HG02610 (cell line): ENCODE measurements at regions not wholly inside any gene's neighbourhood (a gene's known extent, or its start where the extent isn't known, plus 50 kb on each side); places are given as distances from the start of the nearest gene placed in this dataset.
"Not testable (repeated sequence)": the region's sequence is repeated elsewhere in the genome, so short reads cannot be mapped to it uniquely, and the experiment has no call there.

Experiments used
- ATAC-seq: cut with Tn5 transposase; IDR thresholded peaks from one replicate; pipeline ENCODE4 v1.9.1; 2021; ENCODE audit warnings: mild to moderate bottlenecking, moderate library complexity; ENCODE audit not compliant: unreplicated experiment

DNA sequence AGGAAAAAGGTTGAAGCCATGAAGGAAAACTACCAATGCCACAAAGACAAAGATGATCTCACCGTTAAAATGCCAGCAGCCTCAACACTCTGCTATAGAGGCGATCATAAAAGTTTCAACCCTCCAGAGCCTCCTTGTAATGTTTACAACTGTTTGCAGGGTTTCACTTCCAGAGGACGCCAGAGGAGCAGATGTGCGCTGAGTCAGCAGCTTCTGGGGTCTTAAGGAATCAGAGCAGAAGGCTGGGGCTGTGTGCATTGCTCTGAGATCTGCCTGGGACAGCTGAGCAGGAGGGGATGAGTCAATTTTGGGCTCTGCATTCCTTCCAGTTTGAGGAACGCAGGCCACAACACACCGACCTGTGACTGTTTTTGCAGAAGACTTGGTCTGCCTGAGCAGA, 98.3 kb downstream of the TMEM130 start:
- ATAC-seq: no peak

DNA sequence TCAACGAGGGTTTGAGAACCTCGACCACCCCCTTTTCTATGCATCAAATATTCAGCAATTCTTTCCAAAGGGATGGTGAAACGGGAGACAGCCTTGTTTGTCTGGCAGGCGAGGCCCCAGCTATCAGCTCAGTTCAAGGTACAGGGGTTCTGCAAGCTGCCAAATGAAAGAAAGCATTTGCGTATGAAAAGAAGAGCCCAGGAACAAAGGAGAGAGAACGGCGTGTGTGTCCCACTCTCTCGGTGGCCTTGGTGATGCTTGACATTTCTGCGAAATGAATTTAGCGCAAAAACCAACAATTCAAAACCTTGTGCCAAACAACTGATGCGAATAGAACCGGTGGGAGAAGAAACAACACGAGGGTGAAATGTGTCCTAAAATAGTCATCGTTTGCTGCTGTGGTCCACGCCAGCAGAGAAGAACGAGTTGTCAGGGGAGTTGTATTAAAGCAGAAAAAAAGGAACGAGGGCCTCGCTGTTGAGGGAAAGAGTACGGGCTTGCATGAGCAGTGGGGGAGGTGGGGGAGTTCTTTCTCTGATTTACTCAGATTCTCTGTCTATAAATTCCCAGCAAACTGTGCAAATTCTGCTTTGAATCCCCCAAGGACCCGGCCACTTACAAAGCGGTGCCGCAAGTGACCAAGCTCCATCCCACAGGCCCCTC, 97.7 kb downstream of the TMEM130 start:
- ATAC-seq: no peak

DNA sequence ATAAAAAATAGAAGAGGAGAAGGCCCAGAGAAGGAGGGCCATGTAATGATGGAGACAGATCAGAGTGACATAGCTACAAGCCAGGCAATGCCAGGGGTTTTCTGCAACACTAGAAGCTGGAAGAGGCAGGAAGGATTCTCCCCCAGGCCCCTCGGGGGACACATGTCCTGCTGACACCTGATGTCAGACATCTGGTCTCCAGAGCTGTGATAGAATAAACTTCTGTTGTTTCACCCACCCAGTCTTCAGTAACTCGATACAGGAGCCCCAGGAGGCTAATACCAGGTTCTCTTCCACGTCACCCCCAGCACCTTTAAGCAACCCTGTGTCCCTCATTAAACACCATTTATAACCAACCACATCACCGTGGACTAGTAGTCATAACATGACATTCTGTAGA, 94.9 kb downstream of the TMEM130 start:
- no peak for ATAC-seq

DNA sequence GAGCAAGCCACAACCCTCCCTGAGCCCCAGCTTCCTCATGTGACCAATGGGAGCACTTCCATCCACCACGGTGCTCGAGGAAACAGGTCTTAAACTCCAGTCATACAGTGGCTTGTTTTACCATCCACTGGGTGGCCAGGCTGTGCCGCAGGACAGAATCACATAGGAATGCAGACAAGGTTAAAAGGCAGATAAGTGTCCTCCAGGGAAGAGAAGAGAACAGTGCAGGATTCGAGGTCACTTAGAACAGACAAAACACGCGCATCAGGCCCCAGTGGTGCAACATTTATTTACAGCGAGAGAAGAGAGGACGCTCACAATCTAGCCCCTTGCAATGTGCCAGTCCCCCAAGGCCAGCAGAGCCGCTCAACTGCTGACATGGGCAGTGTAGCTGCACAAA, 92.8 kb downstream of the TMEM130 start:
- no peak for ATAC-seq

DNA sequence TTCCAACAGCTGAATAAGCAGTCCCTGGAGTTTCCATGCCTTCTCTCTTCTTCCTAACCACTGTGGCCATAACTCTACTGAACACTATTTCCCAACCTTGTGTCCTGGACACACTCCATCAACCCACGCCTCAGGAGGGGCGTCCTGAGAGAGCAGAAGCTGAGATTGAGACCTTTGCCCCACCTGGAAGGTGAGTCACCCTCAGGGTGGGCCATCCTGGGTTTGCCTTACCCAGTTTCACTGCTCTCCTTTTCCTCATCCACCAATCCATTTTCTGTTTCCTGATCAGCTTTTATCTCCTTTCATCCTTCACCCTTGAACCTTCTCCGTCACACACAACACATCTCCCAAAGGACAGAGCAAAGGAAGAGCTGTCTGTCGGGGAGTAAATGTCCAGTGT, 91.4 kb downstream of the TMEM130 start:
- no peak for ATAC-seq

DNA sequence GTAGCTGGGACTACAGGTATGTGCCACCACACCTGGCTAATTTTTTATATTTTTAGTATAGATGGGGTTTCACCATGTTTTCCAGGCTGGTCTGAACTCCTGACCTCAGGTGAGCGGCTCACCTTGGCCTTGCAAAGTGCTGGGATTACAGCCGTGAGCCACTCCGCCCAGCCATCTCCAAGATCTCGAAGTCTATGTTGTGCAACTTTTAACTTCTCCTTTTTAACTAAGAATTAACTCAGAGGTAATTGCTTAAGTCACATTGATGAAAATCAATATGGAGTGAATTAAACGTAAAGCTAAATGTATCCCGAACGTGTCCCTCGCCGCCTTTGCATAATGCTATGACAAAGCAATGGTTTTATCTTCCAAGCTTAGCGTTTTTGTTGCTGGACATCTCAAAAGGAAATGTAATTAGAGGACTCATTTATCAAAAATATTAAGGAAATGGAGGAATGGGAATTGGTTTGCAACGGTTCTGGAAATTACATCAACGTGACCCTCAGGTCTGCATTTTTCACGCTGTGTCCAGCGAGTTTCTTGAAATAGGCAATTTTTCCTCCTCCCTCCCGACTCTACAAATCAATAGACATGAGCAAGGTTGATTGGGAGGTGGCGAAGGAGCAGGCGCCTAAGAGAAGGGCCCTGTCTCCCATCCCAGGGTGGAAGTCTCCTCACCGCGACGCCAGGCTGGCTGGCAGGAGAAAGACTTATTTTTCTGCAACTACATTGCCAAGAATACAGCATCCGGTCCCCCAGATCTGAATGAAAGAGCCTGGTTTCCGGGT, 89.8 kb downstream of the TMEM130 start:
- ATAC-seq: no peak

DNA sequence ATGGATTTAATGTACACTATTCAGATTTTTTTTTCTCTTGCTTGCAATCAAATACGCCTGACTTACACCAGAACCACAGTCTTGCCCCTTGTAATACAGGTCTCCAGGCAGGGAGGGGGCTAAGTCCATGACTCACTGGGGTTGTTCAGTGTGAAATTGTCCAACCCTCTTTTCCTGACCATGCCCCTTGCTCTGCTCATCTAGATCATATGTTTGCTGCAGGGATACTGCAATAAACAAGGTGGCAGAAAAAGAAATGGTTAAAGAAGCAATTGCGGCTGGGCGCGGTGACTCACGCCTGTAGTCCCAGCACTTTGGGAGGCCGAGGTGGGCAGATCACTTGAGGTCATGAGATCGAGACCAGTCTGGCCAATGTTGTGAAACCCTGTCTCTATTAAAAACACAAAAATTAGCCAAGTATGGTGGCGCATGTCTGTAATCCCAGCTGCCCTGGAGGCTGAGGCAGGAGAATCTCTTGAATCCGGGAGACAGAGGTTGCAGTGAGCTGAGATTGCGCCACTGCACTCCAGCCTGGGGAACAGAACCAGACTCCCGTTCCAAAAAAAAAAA, 85.5 kb downstream of the TMEM130 start:
- ATAC-seq: no peak

DNA sequence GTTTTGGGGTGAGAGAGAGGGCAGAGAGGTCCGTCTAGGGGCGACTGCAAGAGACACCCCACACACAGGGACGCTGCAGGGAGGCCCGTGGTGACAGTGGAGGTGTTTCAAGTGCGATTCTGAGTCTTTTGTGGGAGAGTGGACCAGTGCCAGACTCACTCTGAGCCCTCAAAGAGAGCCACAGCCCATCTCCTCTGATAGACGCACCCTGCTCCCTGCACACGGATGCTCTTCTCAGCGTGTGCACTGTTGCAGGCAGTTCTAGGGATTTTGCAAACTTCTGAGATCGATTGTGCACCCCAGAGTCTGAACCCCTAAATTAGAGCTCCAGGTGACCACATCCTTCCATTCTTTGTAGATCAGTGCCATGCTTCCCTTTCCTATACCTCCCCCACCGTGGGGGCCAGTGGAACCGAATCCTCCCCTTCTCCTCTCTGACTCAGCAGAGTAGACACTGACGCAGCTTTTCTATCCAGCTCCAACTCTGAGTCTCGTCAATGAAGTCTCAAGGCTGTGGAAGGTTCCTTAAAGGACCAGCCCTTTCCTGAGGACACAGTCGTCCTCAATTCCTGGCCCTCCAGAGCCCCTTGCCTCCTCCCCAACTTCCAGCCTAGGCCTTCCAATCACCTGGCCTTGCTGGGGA, 83.8 kb downstream of the TMEM130 start:
- ATAC-seq: no peak

DNA sequence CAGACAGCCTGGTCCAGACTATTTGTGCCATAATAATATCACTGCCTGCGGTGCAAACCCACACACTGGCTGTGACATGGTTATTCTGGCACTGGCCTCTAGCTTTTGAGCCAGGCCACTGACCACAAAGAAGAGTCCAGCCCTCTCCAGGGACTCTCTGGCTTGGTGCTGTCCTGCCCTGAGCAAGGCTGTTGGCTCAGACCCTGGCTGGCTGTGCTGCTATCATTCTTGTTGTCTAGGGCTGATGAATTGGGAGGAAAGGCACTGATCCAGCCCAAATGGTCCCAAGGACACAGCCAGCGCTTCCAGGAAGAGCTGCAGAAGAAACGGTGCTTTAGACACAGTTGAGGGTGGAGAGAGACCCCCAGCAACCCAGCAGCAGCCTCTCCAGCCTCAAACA, 80.8 kb downstream of the TMEM130 start:
- no peak for ATAC-seq

DNA sequence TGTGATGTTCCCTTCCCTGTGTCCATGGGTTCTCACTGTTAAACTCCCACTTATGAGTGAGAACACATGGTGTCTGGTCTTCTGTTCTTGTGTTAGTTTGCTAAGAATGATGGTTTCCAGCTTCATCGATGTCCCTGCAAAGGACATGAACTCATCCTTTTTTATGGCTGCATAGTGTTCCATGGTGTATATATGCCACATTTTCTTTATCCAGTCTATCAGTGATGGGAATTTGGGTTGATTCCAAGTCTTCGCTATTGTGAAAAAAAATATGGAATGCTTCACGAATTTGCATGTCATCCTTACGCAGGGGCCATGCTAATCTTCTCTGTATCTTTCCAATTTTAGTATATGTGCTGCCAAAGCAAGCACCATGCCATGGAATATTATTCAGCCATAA, 75.4 kb downstream of the TMEM130 start:
- not testable (repeated sequence) for ATAC-seq

DNA sequence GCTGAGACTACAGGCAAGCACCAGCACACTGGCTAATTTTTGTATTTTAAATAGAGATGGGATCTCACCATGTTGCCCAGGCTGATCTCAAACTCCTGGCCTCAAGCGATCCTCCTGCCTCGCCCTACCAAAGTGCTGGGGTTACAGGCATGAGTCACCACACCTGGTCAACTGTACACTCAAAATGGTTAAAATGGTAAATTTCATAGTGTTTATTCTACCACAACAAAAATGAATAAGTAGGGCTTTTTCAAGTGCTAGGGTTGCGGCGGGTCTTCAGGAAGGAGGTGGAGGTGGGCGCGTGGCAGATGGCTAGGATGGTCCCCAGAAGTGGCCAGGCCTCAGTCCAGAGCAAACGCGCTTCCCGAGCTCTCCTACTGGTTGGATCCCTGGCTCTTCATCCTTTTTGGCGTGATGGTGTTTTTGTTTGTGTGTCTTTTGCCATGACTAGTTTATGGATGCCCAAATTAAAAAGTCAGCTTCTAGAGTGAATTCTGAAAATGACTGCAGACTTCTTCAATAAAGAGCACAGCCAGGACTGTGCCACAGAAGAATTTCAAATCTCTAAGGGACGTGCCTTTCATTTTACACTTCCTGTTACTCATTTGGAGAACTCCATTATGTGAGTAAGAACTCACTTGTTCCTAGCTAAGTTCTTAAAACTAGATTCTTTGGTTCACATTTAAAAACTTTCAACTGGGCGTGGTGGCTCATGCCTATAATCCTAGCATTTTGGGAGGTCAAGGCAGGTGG, 73.9 kb downstream of the TMEM130 start:
- peak; percentile 90 for ATAC-seq
